Stimulated activated CD4-positive, alpha-beta T cell treated with anti-CD3 and anti-CD28 coated beads, Interleukin-12 subunit alpha, Interleukin-12 subunit beta, amount 100 ng/mL, for 24 hours (primary cell): ENCODE measurements at regions not wholly inside any gene's neighbourhood (a gene's known extent, or its start where the extent isn't known, plus 50 kb on each side); places are given as distances from the start of the nearest gene placed in this dataset.

Experiments used
- DNase-seq, 2 experiments: peaks; one replicate each; pipeline ENCODE4 v3.0.0-alpha.2; 2020; ENCODE audit warnings: low read depth in 2 of 2

GRCh38 chr14:61625165-61625564 is 70.1 kb upstream of the HIF1A start:
- no peak for DNase-seq

GRCh38 chr14:61627612-61628011 is 67.7 kb upstream of the HIF1A start:
- no peak for DNase-seq

GRCh38 chr14:61628016-61628725 is 67.1 kb upstream of the HIF1A start:
- DNase-seq: no peak

- DNase-seq: no peak
Measured at GRCh38 chr14:61630399-61631044, 64.8 kb upstream of the HIF1A start.

- no peak for DNase-seq
Measured at GRCh38 chr14:61631045-61631687, 64.1 kb upstream of the HIF1A start.

GRCh38 chr14:61632401-61632800 is 62.9 kb upstream of the HIF1A start:
- DNase-seq: no peak

- DNase-seq: no peak
Measured at GRCh38 chr14:61632807-61633206, 62.5 kb upstream of the HIF1A start.

- DNase-seq: no peak
Measured at GRCh38 chr14:61636291-61636690, 59.0 kb upstream of the HIF1A start.

- DNase-seq: no peak
Measured at GRCh38 chr14:61636779-61637178, 58.5 kb upstream of the HIF1A start.

- no peak for DNase-seq
Measured at GRCh38 chr14:61638595-61639387, 56.5 kb upstream of the HIF1A start.

- no peak for DNase-seq
Measured at GRCh38 chr14:61640158-61641136, 54.9 kb upstream of the HIF1A start.

GRCh38 chr14:61641914-61642613 is 53.2 kb upstream of the HIF1A start:
- no peak for DNase-seq

GRCh38 chr14:61642614-61642982 is 52.7 kb upstream of the HIF1A start:
- no peak for DNase-seq

GRCh38 chr14:61643555-61643954 is 51.8 kb upstream of the HIF1A start:
- DNase-seq: no peak

- no peak for DNase-seq
Measured at GRCh38 chr14:61644175-61644574, 51.1 kb upstream of the HIF1A start.

GRCh38 chr14:61644834-61645233 is 50.5 kb upstream of the HIF1A start:
- no peak for DNase-seq

- DNase-seq: no peak
Measured at GRCh38 chr14:61645247-61645646, 50.1 kb upstream of the HIF1A start.
